H9 (cell line): ENCODE measurements at regions not wholly inside any gene's neighbourhood (a gene's known extent, or its start where the extent isn't known, plus 50 kb on each side); places are given as distances from the start of the nearest gene placed in this dataset.

Source experiments
- DNase-seq: peaks from one replicate; pipeline ENCODE4 v3.0.0-alpha.2; 2017
- H2AFZ ChIP-seq: one replicate; pipeline ENCODE4 v1.6.1; 2013; ENCODE audit warnings: mild to moderate bottlenecking, low read length, control low read depth, moderate library complexity
- H2AK5ac ChIP-seq: 2 replicates; pipeline ENCODE4 v1.6.1; 2013; ENCODE audit warnings: low read length, control low read depth, mixed read lengths; ENCODE audit not compliant: insufficient read length
- H2BK120ac ChIP-seq: one replicate; pipeline ENCODE4 v1.6.1; 2013; ENCODE audit warnings: low read depth, mild to moderate bottlenecking, low read length, control low read depth, inconsistent platforms; ENCODE audit not compliant: poor library complexity, severe bottlenecking
- H2BK12ac ChIP-seq: 2 replicates; pipeline ENCODE4 v1.6.1; 2013; ENCODE audit warnings: low read length, control low read depth, mixed read lengths, low read depth; ENCODE audit not compliant: insufficient read length
- H2BK15ac ChIP-seq: 2 replicates; pipeline ENCODE4 v1.6.1; 2013; ENCODE audit warnings: low read depth, low read length, control low read depth
- H2BK20ac ChIP-seq: one replicate; pipeline ENCODE4 v1.6.1; 2013; ENCODE audit warnings: low read depth, mild to moderate bottlenecking, low read length, control low read depth, inconsistent platforms; ENCODE audit not compliant: poor library complexity, severe bottlenecking
- H2BK5ac ChIP-seq: 2 replicates; pipeline ENCODE4 v1.6.1; 2013; ENCODE audit warnings: low read length, control low read depth, mixed read lengths; ENCODE audit not compliant: insufficient read length
- H3K14ac ChIP-seq: 2 replicates; pipeline ENCODE4 v1.6.1; 2013; ENCODE audit warnings: low read length, control low read depth; ENCODE audit not compliant: insufficient read depth
- H3K18ac ChIP-seq: 2 replicates; pipeline ENCODE4 v1.6.1; 2013; ENCODE audit warnings: low read depth, mild to moderate bottlenecking, mixed read lengths, low read length, control low read depth; ENCODE audit not compliant: insufficient read length
- H3K23ac ChIP-seq: 2 replicates; pipeline ENCODE4 v1.6.1; 2013; ENCODE audit warnings: low read length, control low read depth, mixed read lengths, low read depth; ENCODE audit not compliant: insufficient read length
- H3K23me2 ChIP-seq: 2 replicates; pipeline ENCODE4 v1.6.1; 2013; ENCODE audit warnings: low read depth, mild to moderate bottlenecking, mixed read lengths, low read length, control low read depth; ENCODE audit not compliant: insufficient read length, poor library complexity, severe bottlenecking
- H3K27ac ChIP-seq: 2 replicates; pipeline ENCODE4 v1.5.1; 2013; ENCODE audit warnings: low read length, control low read depth, mixed read lengths, low read depth; ENCODE audit not compliant: insufficient read length
- H3K27me3 ChIP-seq: 2 replicates; pipeline ENCODE4 v1.6.1; 2013; ENCODE audit warnings: low read length, control low read depth, inconsistent platforms; ENCODE audit not compliant: insufficient read depth
- H3K4ac ChIP-seq: 2 replicates; pipeline ENCODE4 v1.6.1; 2013; ENCODE audit warnings: low read depth, mild to moderate bottlenecking, control low read depth, inconsistent platforms, low read length, moderate library complexity
- H3K4me1 ChIP-seq: 2 replicates; pipeline ENCODE4 v1.6.1; 2013; ENCODE audit warnings: low read length, control low read depth, inconsistent platforms; ENCODE audit not compliant: insufficient read depth
- H3K4me2 ChIP-seq: 2 replicates; pipeline ENCODE4 v1.6.1; 2013; ENCODE audit warnings: low read length, control low read depth, mixed read lengths; ENCODE audit not compliant: insufficient read length, insufficient read depth
- H3K56ac ChIP-seq: 2 replicates; pipeline ENCODE4 v1.6.1; 2013; ENCODE audit warnings: low read depth, mild to moderate bottlenecking, mixed read lengths, low read length, control low read depth; ENCODE audit not compliant: insufficient read length
- H3K79me1 ChIP-seq: 2 replicates; pipeline ENCODE4 v1.6.1; 2013; ENCODE audit warnings: low read depth, mild to moderate bottlenecking, moderate library complexity, low read length, control low read depth, inconsistent platforms; ENCODE audit not compliant: insufficient read depth, poor library complexity, severe bottlenecking
- H3K79me2 ChIP-seq: 2 replicates; pipeline ENCODE4 v1.6.1; 2013; ENCODE audit warnings: low read length, control low read depth, inconsistent platforms; ENCODE audit not compliant: insufficient read depth
- H3K9ac ChIP-seq: 2 replicates; pipeline ENCODE4 v1.6.1; 2013; ENCODE audit warnings: low read length, control low read depth, mixed read lengths; ENCODE audit not compliant: insufficient read length; ENCODE audit errors: extremely low read depth
- H3K9me3 ChIP-seq: one replicate; pipeline ENCODE4 v1.6.1; 2013; ENCODE audit warnings: low read depth, low read length, inconsistent platforms; ENCODE audit not compliant: control insufficient read depth
- H3T11ph ChIP-seq: one replicate; pipeline ENCODE4 v1.6.1; 2013; ENCODE audit warnings: mild to moderate bottlenecking, low read length, control low read depth, inconsistent platforms
- H4K20me1 ChIP-seq: one replicate; pipeline ENCODE4 v1.6.1; 2013; ENCODE audit not compliant: control insufficient read depth, insufficient read length, insufficient read depth
- H4K5ac ChIP-seq: 2 replicates; pipeline ENCODE4 v1.6.1; 2013; ENCODE audit warnings: low read depth, mild to moderate bottlenecking, mixed read lengths, low read length, control low read depth; ENCODE audit not compliant: insufficient read length
- H4K8ac ChIP-seq: replicated peaks from 2 replicates; pipeline ENCODE4 v1.6.1; 2013; ENCODE audit warnings: low read length, control low read depth, mixed read lengths, low read depth; ENCODE audit not compliant: insufficient read length
- H4K91ac ChIP-seq: 2 replicates; pipeline ENCODE4 v1.6.1; 2013; ENCODE audit warnings: low read depth, mild to moderate bottlenecking, moderate library complexity, mixed read lengths, low read length, control low read depth; ENCODE audit not compliant: insufficient read length
- H3K27ac Mint-ChIP-seq, 3 experiments: 2 replicates in 2 of 3; 3 replicates in 1 of 3; pipeline ENCODE4 v1.8.0; 2020 to 2021; ENCODE audit warnings: mixed read lengths in 3 of 3, mild to moderate bottlenecking in 1 of 3, moderate library complexity in 1 of 3
- H3K27me3 Mint-ChIP-seq: 2 replicates; pipeline ENCODE4 v1.8.0; 2021; ENCODE audit warnings: low read depth, mild to moderate bottlenecking, moderate library complexity, mixed read lengths
- H3K36me3 Mint-ChIP-seq, 3 experiments: 2 replicates in 2 of 3; 3 replicates in 1 of 3; pipeline ENCODE4 v1.8.0; 2020 to 2021; ENCODE audit warnings: low read depth in 3 of 3, mixed read lengths in 3 of 3; ENCODE audit not compliant: insufficient read depth in 1 of 3
- H3K4me1 Mint-ChIP-seq, 2 experiments: 2 replicates each; pipeline ENCODE4 v1.8.0; 2020; ENCODE audit warnings: mixed read lengths in 2 of 2
- H3K4me3 Mint-ChIP-seq, 2 experiments: 2 replicates in 1 of 2; 3 replicates in 1 of 2; pipeline ENCODE4 v1.8.0; 2020 to 2021; ENCODE audit warnings: mild to moderate bottlenecking in 2 of 2, mixed read lengths in 2 of 2, moderate library complexity in 1 of 2
- H3K9me3 Mint-ChIP-seq, 2 experiments: 2 replicates in 1 of 2; 3 replicates in 1 of 2; pipeline ENCODE4 v1.8.0; 2020; ENCODE audit warnings: mild to moderate bottlenecking in 2 of 2, mixed read lengths in 2 of 2, moderate library complexity in 1 of 2
- CTCF ChIP-seq: fragments of 200-600 bp; sonication (generic); conservative IDR thresholded peaks from 3 replicates; pipeline ENCODE4 v1.8.0; 2021; ENCODE audit warnings: antibody characterized with exemption, mild to moderate bottlenecking
- WGBS: extraction: QIAGEN DNeasy Blood & Tissue Kit; methylation state at CpG from one replicate; pipeline ENCODE4 v1.1.7; 2013; ENCODE audit warnings: missing lambda C conversion rate, low lambda C conversion rate, mixed read lengths; ENCODE audit not compliant: insufficient read length; ENCODE audit errors: extremely low coverage; 5-methylcytosine and 5-hydroxymethylcytosine counted together

- Histone ChIP-seq H3K14ac (no peak overlapping the region), H3K79me1 (no peaks in the 10 kb centered on the region), H2AFZ (no peak overlapping the region), H3K9me3 (no peaks in the 10 kb centered on the region), H3K18ac (no peak overlapping the region), H4K8ac (no peak overlapping the region), H3K23ac (no peak overlapping the region), H3K4me2 (no peak overlapping the region), H3K23me2 (no peaks in the 10 kb centered on the region), H2BK15ac (no peak overlapping the region), H4K20me1 (no peaks in the 10 kb centered on the region), H2BK20ac (no peak overlapping the region), H3K4ac (no peak overlapping the region), H3K79me2 (no peaks in the 10 kb centered on the region), H2BK12ac (no peak overlapping the region), H3K27ac (no peak overlapping the region), H2BK5ac (no peak overlapping the region), H4K5ac (no peak overlapping the region), H3K4me1 (no peaks in the 10 kb centered on the region), H3K27me3 (no peaks in the 10 kb centered on the region), H4K91ac (no peak overlapping the region), H2BK120ac (no peak overlapping the region), H3T11ph (no peak overlapping the region), H3K9ac (no peak overlapping the region), H3K56ac (no peak overlapping the region), H2AK5ac (no peak overlapping the region)
- H3K27ac Mint-ChIP-seq = no peak overlapping the region
- peaks cover 53 to 56% of the 10 kb centered on the region in 2 experiments for H3K9me3 Mint-ChIP-seq
- TF ChIP-seq CTCF = no peak
- no peaks in the 10 kb centered on the region for H3K27me3 Mint-ChIP-seq
- no CpG with 5 or more reads among the region's 1 CpG for WGBS
- DNase-seq = no peak
- peaks cover 0 to 3% (median 2%) of the 10 kb centered on the region in 3 experiments; a peak in 6 of 7 replicates for H3K36me3 Mint-ChIP-seq
- no peak overlapping the region for H3K4me3 Mint-ChIP-seq
- H3K4me1 Mint-ChIP-seq = no peaks in the 10 kb centered on the region
These were observed 91.3 kb upstream of the MAGEC2 start for GRCh38 chrX:142296421-142296820.
